ENCODE measurements at regions not wholly inside any gene's neighbourhood (a gene's known extent, or its start where the extent isn't known, plus 50 kb on each side); places are given as distances from the start of the nearest gene placed in this dataset.

DNA sequence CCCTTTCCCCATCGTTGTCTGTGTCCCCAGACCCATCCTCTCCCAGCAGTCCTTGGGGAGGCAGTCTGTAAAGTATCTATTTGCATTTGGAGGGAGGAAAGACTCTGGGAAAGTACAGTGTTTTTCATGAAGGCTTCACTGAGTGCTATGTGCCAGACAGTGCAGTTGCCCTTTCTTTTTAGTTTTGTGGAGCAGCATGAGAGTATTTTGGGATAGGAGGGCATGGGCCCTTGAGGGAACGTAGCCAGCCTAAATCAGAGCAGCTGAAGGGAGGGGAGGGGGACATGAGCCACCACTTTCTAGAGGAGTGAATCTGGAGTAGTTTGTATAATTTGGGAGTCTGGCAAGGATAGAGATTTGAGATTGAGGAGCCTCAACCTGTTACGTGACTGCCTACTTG is 404.0 kb upstream of the KAZN start:
- DNase-seq (ENCODE audit: low read depth), result no peak

DNA sequence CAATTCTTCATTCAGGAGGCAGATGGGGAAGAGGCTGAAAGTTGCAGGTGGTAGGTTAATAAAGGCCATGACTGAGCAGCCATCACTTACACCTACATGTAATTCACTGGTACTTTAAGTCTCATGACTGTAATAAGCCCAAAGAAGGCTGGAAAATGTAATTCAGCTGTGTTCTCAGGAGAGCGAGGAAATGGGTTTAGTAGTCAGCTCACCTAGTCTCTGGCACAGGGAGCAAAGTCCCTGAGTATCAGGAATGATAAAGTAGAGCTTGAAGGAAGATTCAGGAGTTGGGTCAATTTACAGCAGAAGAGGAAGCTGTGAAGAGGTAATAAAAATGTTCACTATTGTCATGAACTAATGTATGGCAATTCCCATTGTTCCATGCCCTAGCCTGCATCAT is 393.4 kb upstream of the KAZN start:
- no peak for DNase-seq (ENCODE audit: low read depth)

DNA sequence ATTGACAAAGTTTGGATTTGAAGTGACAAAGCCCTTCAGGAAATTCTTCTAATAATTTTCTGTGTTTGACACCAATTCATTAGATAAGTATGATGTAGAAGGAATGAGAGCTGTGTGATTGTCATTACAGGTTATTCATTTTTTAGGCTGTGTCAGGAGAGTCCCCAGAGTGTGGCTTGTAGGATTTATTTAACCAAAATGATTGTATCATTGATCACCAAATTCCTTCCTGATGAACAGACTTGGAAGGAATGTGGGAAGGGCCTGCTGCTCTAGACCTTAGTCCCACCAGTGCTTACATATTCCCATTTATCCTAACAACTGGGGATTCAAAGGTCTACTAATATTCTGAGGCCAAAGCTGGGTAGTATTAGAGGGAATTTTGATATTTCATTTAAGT is 383.3 kb upstream of the KAZN start:
- DNase-seq (ENCODE audit: low read depth), result no peak

DNA sequence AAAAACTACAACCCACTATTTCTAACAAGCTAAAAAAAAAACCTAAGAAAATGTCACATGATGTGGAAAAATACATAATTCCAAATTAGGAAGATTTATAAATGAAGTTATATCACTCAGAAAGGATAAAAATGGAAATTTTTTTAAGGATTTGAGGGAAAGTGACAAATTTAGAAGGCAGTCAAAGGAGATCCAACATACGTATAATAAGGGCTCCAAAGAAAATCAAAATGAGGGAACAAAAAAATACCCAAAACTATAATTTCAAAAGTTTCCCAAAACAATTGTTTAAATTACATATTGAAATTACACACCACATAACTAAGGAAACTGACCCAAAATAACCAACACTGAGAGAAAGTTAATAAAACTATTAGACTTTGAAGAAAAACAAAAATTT is 381.1 kb upstream of the KAZN start:
- no peak for DNase-seq (ENCODE audit: low read depth)

DNA sequence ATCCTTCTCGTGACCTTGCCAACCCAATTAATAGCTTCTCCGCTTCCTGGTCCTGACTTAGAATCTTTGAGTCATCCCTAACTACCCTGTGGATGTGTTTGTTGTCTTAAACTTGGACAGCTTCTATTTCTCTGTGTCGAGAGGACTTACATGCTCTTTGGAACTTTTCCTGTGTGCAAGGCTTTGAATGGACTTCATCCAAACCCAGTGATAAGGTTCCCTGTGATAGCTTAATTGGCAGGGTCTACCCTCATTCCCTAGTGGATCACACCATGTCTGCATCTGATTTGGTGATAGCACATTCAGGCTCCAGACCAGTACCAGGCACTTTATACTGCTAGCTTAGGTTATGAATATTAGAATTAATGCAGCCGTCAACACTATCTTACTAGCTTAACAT is 378.2 kb upstream of the KAZN start:
- no peak for DNase-seq (ENCODE audit: low read depth)

DNA sequence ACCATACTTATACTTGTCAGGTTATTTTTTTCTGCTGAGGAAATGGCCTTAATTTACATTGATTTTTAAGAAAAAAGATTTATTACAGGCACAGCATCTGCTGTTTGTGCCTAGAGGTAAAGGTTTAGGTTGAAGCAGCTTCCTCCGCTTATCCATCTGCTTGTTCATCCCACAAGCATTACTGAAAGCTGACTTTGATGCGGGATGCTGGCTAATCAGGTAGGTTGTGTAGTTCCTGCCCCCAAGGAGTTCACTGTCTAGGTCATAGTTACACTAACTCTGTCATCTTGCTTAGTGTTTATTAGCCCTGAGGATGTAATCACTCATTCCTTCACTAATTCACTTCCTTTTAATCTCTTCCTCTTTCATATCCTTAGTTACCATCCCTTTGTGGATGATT is 377.7 kb upstream of the KAZN start:
- no peak for DNase-seq (ENCODE audit: low read depth)

DNA sequence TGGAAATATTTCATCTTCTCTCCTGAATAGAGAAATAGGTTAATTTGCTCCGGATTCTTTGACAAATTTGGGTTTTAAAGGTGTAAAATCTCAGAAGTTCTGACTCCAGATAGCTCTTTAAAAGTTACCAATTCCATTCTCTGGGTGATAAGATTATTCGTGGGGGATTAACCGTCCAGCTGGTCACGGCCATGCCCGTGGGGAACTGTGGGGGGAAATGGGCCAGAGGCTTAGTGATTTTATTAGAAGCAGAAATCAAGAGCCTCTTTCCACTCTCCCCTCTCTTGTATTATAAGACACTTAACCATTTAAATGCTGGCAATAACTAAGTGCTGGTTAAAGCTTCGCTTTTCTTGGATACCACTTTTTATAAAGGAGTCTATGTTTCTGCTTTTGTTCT is 376.4 kb upstream of the KAZN start:
- no peak for DNase-seq (ENCODE audit: low read depth)

DNA sequence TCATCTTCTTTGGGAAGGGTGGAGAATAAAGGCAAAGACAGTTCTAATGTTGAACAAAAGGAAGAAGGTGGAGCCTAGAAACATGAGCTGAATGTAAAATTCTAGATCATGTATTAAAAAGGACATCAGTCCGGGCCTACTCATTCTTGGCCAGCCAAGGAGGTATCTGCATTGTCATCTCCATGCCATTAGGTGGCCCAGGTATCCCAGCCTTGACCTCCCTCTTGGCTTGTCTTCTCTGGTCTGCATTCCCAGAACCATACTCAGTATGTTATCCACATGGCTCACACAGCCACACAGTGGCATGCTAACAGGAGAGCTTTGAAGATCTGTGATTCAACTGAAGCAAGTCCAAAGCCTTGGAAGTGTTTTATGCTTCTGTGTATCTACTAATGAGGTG is 369.8 kb upstream of the KAZN start:
- DNase-seq (ENCODE audit: low read depth), result no peak

DNA sequence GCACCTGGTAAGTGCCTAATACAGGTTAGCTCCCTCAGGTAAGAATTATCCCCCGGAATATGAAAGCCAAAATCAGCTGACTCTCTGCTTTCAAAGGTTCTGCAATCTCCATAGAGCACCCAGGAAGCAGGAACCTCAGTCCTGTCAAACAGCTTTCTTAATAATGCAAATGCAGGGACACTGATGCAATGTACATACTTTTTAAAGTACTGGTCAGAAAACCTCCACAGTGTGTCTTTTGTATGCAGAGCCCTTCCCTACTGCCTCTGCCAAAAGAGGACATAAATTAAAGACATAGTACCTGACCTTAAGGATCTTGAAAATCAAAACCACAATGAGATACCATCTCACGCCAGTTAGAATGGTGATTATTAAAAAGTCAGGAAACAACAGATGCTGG is 365.0 kb upstream of the KAZN start:
- no peak for DNase-seq (ENCODE audit: low read depth)

DNA sequence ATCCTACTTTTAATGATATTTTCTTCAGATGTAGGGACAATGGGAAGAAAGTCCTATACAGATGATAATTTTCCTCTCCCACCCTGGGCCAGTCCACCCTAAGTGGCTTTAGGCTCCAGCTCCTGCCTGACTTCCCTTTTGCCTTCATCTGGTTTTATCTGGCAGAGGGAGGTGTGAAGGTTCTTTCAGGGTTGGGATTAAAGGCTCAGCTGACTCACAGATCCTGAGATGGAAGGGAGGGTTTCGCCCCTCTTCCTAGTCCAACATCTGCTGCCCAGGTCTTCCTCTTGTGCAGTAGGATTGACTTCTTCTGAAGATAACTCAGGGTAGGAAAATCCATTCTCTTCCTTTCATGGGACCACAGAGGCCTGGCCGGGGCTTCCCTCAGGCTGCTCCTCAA is 362.4 kb upstream of the KAZN start:
- DNase-seq (ENCODE audit: low read depth), result no peak

DNA sequence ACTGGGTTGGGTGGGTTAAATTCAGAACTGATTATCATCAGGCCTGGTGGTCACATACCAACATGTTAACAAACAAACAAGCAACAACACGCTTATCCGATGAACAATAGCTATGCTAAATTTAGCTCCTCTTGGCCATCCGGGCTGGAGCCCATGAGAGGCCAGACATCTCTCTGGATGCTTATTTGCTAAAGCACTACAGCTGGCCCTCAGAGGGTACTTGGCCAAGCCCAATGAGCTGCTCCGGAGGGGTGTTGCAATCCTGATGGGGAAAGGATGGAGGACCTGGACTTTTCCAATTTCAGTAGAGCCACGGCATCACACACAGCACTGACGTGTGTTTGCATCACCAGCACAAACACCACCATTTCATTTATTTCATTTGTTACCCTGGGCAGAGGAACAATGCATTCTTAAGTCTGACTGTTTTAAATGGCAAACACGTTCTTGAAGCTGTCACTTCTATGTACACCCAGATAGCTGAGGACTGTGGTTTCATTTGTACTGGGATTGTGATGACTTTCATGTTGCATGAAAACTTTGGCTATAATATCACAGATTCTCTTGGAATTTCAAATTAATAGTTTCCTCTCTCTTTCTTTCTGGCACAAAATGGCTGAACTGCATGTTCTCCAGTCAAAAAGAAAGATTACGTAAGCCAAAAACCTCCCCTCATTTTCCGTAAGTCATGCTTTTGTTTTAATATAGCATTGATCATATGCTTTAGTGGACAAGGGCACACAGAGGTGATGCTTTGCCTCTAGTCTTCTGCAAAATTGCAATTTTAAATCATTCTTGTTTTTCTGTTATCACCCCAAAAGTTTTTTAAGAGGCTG is 359.8 kb upstream of the KAZN start:
- DNase-seq (ENCODE audit: low read depth), result no peak

DNA sequence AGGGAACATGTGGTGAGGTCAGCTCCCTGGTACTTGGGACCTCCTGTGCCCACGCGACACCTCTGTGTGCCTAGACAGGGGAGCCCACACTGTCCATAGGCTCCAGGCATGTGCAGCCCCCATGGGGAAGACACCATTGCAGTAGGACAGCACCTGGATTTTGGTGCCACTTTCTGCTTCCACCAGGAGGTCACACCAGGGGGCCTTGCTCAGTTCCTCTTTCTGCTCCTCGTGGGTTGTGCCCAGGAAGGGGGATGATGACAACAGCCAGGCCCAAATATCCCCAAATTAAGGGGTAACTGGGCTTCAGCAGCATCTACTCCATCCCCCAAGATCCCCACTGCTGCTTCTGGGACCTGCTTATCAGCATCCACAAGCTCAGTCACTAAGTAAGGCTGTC is 358.2 kb upstream of the KAZN start:
- DNase-seq (ENCODE audit: low read depth), result no peak

DNA sequence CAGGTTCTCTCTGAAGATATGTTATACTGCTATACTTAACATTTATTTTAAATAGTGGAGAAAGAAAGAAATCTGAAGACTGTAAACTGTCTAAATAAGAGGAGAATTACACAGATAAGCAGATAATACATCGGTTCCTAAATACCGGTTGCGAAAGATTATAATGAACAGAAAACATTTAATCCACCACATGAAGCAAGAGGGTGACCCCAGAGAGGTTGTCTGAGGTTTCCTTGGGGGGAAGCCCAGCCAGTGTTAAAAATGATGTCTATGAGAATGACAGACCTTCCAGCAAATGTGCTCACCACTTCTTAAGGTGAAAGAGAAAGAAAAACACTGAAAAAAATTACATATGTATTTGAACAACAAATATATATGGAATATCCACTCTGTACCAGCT is 356.4 kb upstream of the KAZN start:
- DNase-seq (ENCODE audit: low read depth), result no peak

DNA sequence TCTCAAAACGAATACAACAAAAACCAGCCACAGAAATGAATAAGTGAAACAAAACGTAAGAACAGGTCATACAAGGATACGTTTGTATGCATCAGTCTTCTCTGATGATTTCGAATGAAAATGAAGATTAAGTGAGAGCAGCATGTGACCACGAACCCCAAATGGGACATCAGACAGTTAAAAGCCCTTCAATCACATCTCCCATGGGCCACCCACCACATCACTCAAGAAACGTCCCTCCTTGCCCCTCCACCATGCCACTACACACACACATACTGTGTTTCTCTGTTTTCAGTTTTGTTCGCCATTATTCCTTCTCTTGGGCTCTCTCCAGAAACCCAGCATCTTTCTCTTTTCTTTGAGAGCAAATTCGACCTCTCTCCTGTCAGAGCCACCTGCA is 355.6 kb upstream of the KAZN start:
- DNase-seq (ENCODE audit: low read depth), result no peak

DNA sequence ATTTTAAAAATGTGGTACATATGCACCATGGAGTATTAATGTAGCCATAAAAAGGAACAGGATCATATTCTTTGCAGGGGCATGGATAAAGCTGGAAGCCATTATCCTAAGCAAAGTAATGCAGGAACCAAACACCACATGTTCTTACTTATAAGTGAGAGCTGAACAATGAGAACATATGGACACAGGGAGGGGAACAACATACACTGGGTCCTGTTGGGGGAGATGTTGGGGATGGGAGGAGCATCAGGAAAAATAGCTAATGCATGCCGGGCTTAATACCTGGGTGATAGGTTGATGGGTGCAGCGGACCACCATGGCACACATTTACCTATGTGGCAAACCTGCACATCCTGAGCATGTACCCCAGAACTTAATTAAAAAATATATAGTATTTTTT is 352.5 kb upstream of the KAZN start:
- no peak for DNase-seq (ENCODE audit: low read depth)

DNA sequence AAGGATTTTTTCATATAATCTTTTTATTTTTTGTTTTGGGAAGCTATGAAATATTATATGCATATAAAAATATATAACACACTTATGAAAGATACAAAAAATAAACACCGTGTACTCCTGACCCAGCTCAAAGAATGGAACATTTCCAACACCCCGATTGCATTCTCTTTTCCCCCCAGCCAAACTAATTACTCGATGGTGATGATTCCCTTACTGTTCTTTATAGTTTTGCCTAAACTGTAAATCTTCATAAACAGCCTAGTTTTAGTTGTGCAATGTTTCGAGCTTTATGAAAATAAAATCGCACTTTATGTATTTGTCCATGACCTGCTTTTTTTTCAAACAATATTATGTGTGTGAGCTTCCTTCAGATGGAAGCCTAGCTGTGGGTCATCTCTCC is 352.0 kb upstream of the KAZN start:
- no peak for DNase-seq (ENCODE audit: low read depth)

DNA sequence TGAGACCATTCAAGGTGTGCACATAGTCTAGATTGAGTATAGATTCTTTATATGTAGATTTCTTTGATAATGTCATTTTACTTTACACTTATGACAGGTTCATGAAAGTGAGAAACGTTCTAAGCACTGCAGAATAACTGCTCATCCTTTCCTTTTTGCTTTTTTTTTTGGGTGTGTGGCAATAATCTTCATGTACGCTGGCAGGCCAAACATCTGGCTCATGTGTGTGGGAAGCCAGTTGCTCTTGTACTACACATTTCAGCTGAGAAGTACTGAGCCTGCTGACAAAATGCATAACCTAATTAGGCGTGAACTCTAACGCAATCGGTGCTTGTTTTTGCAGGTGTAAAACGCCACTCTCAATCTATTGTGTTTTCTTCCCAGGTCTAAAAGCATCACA is 350.8 kb upstream of the KAZN start:
- no peak for DNase-seq (ENCODE audit: low read depth)

DNA sequence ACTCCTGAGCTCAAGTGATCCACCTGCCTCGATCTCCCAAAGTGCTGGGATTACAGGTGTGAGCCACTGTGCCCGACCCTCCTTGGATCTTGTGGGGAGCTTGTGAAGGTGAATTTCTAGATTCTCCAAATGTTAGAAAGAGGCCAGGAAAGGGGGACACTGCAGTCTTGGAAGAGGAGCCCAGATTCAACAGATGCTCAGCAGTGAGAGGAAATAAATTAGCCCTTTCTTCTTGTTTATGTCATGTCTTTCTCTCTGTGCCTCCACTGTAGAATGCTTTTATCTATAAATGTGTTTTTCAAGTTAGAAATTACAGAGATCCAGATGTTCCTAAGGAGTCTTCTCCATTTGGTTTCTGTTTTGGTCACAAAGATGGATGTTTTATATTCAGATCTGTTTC is 346.6 kb upstream of the KAZN start:
- DNase-seq (ENCODE audit: low read depth), result no peak

DNA sequence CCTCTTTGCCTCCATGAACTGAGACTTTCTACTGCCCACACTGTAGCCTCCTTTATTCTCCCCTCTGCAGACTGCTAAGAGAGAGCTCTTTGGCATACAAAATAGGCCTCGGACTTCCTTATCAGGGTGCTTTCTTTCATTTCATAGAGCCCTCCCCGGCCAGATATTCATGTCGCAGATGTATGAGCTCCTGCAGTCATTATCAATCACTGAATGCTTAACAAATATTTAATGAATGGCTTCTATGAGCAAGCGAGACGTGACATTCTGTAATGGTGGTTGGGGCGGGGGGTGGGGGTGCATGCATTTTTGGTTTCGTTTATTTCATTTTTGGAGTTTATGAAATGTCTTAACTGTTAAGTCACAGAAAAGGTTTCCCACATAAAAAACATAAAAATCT is 344.8 kb upstream of the KAZN start:
- DNase-seq (ENCODE audit: low read depth), result no peak

DNA sequence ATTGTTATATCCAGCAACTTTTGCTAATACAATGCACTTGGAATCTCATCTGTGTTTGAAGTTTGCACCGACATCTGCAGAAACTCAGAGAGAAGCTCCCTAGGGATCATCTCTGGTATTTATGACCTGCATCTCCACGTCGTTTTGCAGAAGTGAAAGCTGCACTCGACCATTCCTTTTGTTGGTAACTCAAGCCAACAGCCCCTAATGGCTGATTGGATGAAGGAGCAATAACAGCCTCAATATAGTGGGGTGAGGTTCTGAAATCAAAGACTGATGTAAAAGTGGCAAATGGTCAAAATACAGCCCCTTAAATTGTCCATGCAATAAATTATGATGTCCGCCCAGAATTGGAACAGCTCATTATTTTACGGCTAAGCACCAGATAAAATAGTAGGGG is 344.2 kb upstream of the KAZN start:
- DNase-seq (ENCODE audit: low read depth), result no peak

DNA sequence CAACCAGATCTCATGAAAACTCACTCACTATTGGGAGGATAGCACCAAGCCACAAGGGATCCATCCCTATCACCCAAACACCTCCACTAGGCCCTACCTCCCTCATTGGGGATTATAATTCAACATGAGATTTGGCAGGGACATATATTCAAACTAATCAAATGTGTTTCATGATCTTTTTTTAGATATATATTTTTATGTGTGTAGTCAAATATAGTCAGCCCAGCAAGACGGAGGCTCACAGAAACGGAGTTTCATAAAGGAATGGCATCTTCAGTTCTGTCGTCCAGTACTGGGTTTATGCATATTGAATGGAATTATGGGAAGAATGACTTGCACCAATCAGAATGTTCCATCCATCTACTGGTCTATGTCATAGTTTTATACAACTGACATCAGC is 343.3 kb upstream of the KAZN start:
- no peak for DNase-seq (ENCODE audit: low read depth)

DNA sequence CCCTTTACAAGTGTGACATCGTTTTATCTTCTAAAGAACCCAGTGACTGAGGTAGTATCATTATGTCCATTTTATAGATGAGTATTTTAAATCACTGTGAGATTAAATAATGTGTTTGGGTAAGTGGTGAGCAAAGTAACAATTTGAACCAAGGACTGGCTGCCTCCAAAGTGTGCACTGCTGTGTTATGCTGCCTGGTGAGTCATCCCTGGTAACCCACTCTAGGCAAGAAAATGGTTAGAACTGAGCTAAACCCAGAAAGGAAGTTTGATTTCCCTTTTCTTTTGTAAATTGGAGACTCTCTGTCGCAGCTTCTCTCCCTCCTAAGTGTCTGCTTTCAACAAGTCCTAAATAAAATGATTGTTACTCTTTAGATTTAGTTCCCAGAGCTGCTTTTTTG is 342.8 kb upstream of the KAZN start:
- DNase-seq (ENCODE audit: low read depth), result no peak

DNA sequence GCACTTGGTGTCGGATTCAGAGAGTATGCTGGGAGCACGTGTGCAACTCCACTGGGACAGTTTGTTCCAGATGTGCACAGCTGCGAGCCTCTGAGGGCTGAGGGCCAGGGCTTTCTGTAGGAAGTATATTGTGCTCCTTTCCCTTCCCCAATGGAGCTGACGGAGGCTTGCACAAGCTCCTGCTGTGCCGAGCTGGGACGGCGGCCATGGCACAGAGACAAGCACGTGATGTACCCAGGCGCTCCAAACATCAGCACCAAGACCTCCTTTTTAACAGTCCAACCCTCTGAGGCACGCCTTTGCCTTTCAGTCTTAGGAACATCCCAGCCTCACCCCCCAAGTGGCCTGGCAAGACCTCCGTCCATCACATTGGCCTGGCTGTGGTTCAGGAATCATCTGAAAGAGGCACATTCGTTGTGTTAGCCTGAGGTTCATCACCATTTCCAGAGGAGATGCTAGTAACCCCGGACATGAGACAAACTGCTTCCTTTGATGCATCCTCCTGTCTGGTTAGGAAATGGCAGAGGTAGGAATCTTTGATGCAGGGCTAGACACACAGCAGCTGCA is 339.2 kb upstream of the KAZN start:
- no peak for DNase-seq (ENCODE audit: low read depth)

DNA sequence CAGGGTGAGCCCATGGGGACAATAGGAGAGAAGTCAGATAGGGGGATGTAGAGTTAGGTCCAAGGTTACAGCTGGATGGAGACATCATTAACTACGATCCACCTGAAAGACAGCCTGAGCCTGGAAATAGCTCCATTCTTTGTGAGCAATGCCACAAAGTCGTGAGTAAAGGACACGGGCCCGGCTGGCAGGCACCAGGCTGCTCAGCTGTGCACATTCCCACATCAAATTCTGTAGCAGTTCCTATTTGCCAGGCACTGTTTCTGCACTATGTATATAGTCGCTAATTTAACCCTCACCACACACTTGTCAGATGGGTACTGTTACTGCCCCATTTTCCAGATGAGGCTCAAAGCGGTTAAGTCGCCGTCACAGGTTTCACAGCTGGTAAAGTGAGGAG is 338.0 kb upstream of the KAZN start:
- DNase-seq (ENCODE audit: low read depth), result no peak

Measured in activated T-cell treated with anti-CD3 and anti-CD28 coated beads for 48 hours (primary cell).